Motor neuron (in vitro differentiated cells): ENCODE measurements at regions not wholly inside any gene's neighbourhood (a gene's known extent, or its start where the extent isn't known, plus 50 kb on each side); places are given as distances from the start of the nearest gene placed in this dataset.
"Not testable (repeated sequence)": the region's sequence is repeated elsewhere in the genome, so short reads cannot be mapped to it uniquely, and the experiment has no call there.

Source experiments
- ATAC-seq, 8 experiments: fragments of 200-7000 bp; cut with Tn5 transposase; replicated peaks in 6 of 8; 2 replicates each; pipeline ENCODE4 v1.8.0; 2021; ENCODE audit warnings: mild to moderate bottlenecking in 8 of 8, moderate library complexity in 8 of 8
- H3K27ac ChIP-seq, 2 donors: fragments of 250-450 bp; sonication (Bioruptor Pico); 2 replicates each; pipeline ENCODE4 v1.9.0; 2021; ENCODE audit warnings: antibody characterized with exemption in 2 of 2, mild to moderate bottlenecking in 2 of 2, moderate library complexity in 1 of 2
- H3K4me1 ChIP-seq, 2 donors: fragments of 250-450 bp; sonication (Bioruptor Pico); replicated peaks in 1 of 2; 2 replicates each; pipeline ENCODE4 v1.6.1; 2021; ENCODE audit warnings: antibody characterized with exemption in 2 of 2, mild to moderate bottlenecking in 2 of 2, moderate library complexity in 1 of 2
- H3K4me3 ChIP-seq, 5 donors: fragments of 250-450 bp; sonication (Bioruptor Pico); 2 replicates each; pipeline ENCODE4 v1.9.0; 2021; ENCODE audit warnings: antibody characterized with exemption in 5 of 5, mild to moderate bottlenecking in 5 of 5, moderate library complexity in 4 of 5
- WGBS, 10 experiments: fragments of 450-650 bp; shearing (Covaris generic); methylation state at CpG; one replicate each; pipeline ENCODE4 v1.0.0; 2022; 5-methylcytosine and 5-hydroxymethylcytosine counted together
- in situ Hi-C, 9 experiments: fragments of 400-800 bp; cut with MboI; loops; one replicate each; pipeline ENCODE4 v1.15.0; 2021; ENCODE audit warnings: low sequenced_read_pairs in 9 of 9, low pct_unique_long_range_greater_than_20kb in 2 of 9; ENCODE audit not compliant: unreplicated experiment in 9 of 9

GRCh38 chr2:14994721-14995120 lies 362.2 kb downstream of the LRATD1 start:
- in situ Hi-C loops = no loop called here
- peaks cover 12 to 15% of the 10 kb centered on the region in 2 donors for H3K4me1 ChIP-seq
- H3K27ac ChIP-seq = no peak overlapping the region
- ATAC-seq = no peak
- 40 to 100% (median 81%) methylated on average over 1 to 3 of the region's 4 CpGs for WGBS, 10 experiments
- H3K4me3 ChIP-seq = no peak overlapping the region

- peaks cover 12 to 15% of the 10 kb centered on the region in 2 donors for H3K4me1 ChIP-seq
- 0 to 85% (median 60%) methylated on average over 1 to 8 of the region's 8 CpGs; no CpG with 5 or more reads in 3 of the 10 experiments for WGBS, 10 experiments
- H3K27ac ChIP-seq = no peak overlapping the region
- in situ Hi-C loops = no loop called here
- H3K4me3 ChIP-seq = no peak overlapping the region
- ATAC-seq = no peak
Observed at GRCh38 chr2:14996351-14997014, 364.0 kb downstream of the LRATD1 start.

- no peak overlapping the region for H3K27ac ChIP-seq
- H3K4me3 ChIP-seq = no peak overlapping the region
- in situ Hi-C loops = no loop called here
- peaks cover 12 to 15% of the 10 kb centered on the region in 2 donors for H3K4me1 ChIP-seq
- peak in 3 of 8 experiments; percentile 18 to 59 (median 31) for ATAC-seq
- 13 to 100% (median 70%) methylated on average over 1 to 3 of the region's 3 CpGs; no CpG with 5 or more reads in 5 of the 10 experiments for WGBS, 10 experiments
Observed at GRCh38 chr2:14998546-14998945, 366.0 kb downstream of the LRATD1 start.

- Histone ChIP-seq H3K4me1 (peaks cover 12 to 15% of the 10 kb centered on the region in 2 donors), H3K27ac (no peak overlapping the region), H3K4me3 (no peak overlapping the region)
- 0 to 100% (median 60%) methylated on average over 1 to 7 of the region's 7 CpGs; no CpG with 5 or more reads in 1 of the 10 experiments for WGBS, 10 experiments
- in situ Hi-C loops = no loop called here
- ATAC-seq = peak in 1 of 8 experiments; percentile 32
Observed at GRCh38 chr2:14999114-14999661, 366.7 kb downstream of the LRATD1 start.

- H3K4me1 ChIP-seq = peaks cover 12 to 15% of the 10 kb centered on the region in 2 donors
- H3K4me3 ChIP-seq, ATAC-seq, H3K27ac ChIP-seq, in situ Hi-C loops: not testable (repeated sequence)
- WGBS, 10 experiments = 90% methylated on average over 2 of the region's 26 CpGs; no CpG with 5 or more reads in 9 of the 10 experiments
Observed at GRCh38 chr2:15002519-15002918, 370.0 kb downstream of the LRATD1 start.

GRCh38 chr2:15006667-15007066 lies 374.1 kb downstream of the LRATD1 start:
- WGBS, 10 experiments = 0 to 90% (median 60%) methylated on average over 1 to 2 of the region's 2 CpGs; no CpG with 5 or more reads in 1 of the 10 experiments
- in situ Hi-C loops = no loop called here
- Histone ChIP-seq H3K4me3 (no peak overlapping the region), H3K27ac (no peak overlapping the region), H3K4me1 (no peaks in the 10 kb centered on the region)
- ATAC-seq = no peak

- no peak overlapping the region for H3K4me3 ChIP-seq
- H3K4me1 ChIP-seq = no peaks in the 10 kb centered on the region
- peak in 1 of 8 experiments; percentile 40 for ATAC-seq
- WGBS, 10 experiments = 0 to 100% (median 86%) methylated on average over 1 to 3 of the region's 4 CpGs; no CpG with 5 or more reads in 4 of the 10 experiments
- no peak overlapping the region for H3K27ac ChIP-seq
- in situ Hi-C loops = no loop called here
Observed at GRCh38 chr2:15009681-15010080, 377.2 kb downstream of the LRATD1 start.

GRCh38 chr2:15010346-15010745 lies 377.8 kb downstream of the LRATD1 start:
- Histone ChIP-seq H3K4me3 (no peak overlapping the region), H3K27ac (no peak overlapping the region), H3K4me1 (no peaks in the 10 kb centered on the region)
- ATAC-seq = no peak
- in situ Hi-C loops = no loop called here
- WGBS, 10 experiments = 0 to 100% (median 88%) methylated on average over 1 of the region's 1 CpG; no CpG with 5 or more reads in 3 of the 10 experiments

GRCh38 chr2:15018814-15019213 lies 386.3 kb downstream of the LRATD1 start:
- WGBS, 10 experiments = 0 to 70% (median 25%) methylated on average over 1 of the region's 1 CpG; no CpG with 5 or more reads in 2 of the 10 experiments
- no peak overlapping the region for H3K27ac ChIP-seq
- no peak overlapping the region for H3K4me3 ChIP-seq
- in situ Hi-C loops = no loop called here
- peaks cover 3 to 12% of the 10 kb centered on the region in 2 donors for H3K4me1 ChIP-seq
- peak in 6 of 8 experiments; percentile 46 to 74 (median 57) for ATAC-seq

- Histone ChIP-seq H3K4me1 (peaks cover 3 to 12% of the 10 kb centered on the region in 2 donors), H3K27ac (no peak overlapping the region), H3K4me3 (no peak overlapping the region)
- 13 to 100% (median 67%) methylated on average over 1 of the region's 1 CpG; no CpG with 5 or more reads in 1 of the 10 experiments for WGBS, 10 experiments
- ATAC-seq = no peak
- in situ Hi-C loops = no loop called here
Observed at GRCh38 chr2:15023221-15023620, 390.7 kb downstream of the LRATD1 start.

- ATAC-seq = no peak
- H3K27ac ChIP-seq = no peak overlapping the region
- H3K4me1 ChIP-seq = no peaks in the 10 kb centered on the region
- 0 to 92% (median 71%) methylated on average over 1 to 2 of the region's 2 CpGs; no CpG with 5 or more reads in 1 of the 10 experiments for WGBS, 10 experiments
- H3K4me3 ChIP-seq = no peak overlapping the region
- in situ Hi-C loops = no loop called here
Observed at GRCh38 chr2:15028406-15028805, 395.9 kb downstream of the LRATD1 start.

GRCh38 chr2:15031745-15032240 lies 399.3 kb downstream of the LRATD1 start:
- Histone ChIP-seq H3K27ac (no peak overlapping the region), H3K4me1 (no peaks in the 10 kb centered on the region), H3K4me3 (no peak overlapping the region)
- in situ Hi-C loops = no loop called here
- ATAC-seq = peak in 3 of 8 experiments; percentile 55 to 73 (median 72)
- WGBS, 10 experiments = 14 to 100% (median 84%) methylated on average over 1 to 3 of the region's 4 CpGs; no CpG with 5 or more reads in 4 of the 10 experiments

GRCh38 chr2:15034246-15034645 lies 401.7 kb downstream of the LRATD1 start:
- ATAC-seq = no peak
- WGBS, 10 experiments = 0 to 100% (median 58%) methylated on average over 1 to 2 of the region's 2 CpGs
- in situ Hi-C loops = no loop called here

More at GRCh38 chr2:15034246-15034645, 401.7 kb downstream of the LRATD1 start:
- H3K27ac ChIP-seq = no peak overlapping the region
- no peak overlapping the region for H3K4me3 ChIP-seq
- no peaks in the 10 kb centered on the region for H3K4me1 ChIP-seq
